ENCODE measurements at regions not wholly inside any gene's neighbourhood (a gene's known extent, or its start where the extent isn't known, plus 50 kb on each side); places are given as distances from the start of the nearest gene placed in this dataset.

DNA sequence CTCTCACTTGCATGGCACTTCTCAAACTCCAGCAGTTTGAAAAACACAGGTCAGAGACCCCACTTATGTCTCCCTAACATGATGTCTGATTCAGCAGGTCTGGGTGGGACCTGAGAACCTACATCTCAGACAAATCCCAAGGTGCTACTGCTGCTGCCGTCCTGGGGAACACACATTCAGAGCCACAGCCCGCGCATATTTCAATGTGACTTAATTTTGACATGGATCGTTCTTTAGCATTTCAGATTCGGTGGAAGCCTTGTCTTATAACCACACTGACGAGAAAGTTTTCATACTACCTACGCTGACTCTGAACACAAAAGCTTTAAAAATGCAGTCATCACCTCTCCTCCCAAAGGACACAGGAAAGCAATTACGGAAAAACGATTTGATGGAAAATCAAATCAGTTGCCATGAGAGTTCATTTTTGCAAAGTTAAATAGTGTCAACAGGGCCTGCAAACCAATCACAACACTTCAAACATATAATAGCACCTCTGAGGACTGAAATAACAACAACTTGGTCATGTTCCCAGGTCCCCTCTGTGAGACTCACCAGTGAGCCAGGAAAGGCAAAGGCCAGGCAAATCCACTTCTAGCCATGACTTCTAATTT is 132.6 kb downstream of the SHANK2 start:
- no peak for DNase-seq

DNA sequence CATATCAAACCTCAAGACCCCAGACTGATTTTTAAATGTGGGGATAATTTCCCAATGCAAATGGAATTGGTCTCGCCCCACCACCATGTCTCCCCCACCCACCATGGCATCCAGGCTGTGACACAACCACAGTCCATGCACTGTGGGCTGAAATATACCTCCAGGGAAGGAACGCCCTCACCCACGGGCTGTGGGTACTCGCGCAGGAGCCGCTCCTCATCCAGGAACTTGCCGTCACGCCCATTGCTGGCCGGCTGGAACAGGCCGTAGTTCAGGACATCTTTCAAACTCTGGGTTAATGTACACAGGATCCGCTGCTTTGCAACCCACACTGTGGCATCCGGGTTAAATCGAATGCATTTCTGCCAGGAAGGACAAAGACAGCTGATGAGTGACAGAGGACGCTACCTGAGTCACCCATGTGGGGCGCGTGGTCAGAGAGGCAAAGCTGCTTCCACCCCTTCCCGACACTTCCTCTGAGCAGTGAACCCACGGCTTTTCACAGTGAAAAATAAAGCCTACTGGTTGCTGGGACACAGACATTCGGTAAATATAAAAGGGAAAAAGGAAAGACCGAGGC is 133.6 kb downstream of the SHANK2 start:
- DNase-seq = no peak

DNA sequence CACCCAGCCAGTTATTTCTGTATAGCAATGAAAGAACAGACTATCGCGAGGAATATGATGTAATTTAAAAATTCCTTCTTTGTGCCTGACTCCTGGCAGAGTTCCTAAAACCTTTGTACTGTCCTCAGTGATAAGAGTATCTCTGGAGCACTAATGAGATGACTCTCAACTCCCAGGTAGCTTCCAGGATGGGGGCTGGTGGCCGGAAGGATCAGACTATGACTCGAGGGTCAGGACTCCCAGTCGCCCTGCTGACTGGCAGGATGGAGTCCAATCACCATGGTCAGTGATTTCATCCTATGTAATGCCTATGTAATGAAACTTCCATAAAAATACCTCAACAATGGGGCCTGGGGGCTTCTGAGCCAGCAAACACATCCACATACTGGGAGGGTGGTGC is 135.1 kb downstream of the SHANK2 start:
- no peak for DNase-seq

DNA sequence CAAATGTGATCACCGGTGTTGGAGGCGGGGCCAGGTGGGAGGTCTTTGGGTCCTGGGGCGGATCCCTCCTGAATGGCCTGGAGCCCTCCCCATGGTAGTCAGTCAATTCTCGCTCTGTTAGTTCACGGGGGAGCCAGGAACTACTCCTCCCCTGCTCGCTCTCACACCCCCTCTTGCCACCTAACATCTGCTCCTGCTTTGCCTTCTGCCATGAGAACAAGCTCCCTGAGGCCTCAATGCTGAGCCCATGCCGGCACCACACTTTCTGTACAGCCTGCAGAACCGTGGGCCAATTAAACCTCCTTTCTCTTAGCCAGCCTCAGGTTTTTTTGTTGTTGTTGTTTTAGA is 135.7 kb downstream of the SHANK2 start:
- no peak for DNase-seq

DNA sequence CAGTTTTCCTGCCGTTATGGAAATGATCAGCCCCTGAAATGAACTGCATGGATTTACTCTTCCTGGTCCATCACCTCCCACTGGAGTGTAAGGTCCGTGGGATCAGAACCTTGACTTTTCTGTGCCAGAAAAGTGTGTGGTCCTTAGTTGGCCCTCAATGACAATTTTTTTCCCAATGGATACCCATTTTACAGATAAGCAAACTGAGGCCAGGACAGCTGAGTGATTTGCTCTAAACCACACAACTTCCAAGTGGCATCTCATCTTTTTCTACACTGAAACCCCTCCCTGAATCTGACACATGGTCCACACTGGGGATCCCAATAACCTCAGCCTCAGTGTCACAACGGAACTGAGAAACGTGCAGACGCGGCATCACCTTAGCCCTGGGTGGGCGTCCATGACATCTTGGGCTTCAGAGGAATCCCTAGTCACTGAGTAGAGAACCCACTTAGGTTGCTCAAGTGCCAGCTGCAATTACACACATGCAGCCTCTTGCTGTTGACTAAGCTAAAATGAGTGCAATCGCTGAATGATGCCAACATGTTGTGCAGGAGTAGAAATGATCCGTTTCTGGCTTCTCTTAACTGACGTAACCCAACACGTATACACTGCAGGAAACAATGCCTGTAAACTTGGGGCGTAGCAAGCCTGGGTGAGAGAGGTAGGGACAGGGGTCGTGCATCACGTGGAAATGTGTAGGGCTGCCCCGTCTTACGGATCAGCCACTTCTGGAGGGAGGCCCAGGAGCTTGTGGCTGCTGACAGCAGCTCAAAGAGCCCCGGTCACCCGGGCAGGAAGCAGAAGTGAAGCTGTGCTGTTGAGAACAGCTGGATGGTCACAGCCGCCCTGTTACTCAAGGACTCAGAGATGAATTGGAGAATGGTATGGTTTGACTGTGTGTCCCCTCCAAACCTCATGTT is 136.3 kb downstream of the SHANK2 start:
- no peak for DNase-seq

DNA sequence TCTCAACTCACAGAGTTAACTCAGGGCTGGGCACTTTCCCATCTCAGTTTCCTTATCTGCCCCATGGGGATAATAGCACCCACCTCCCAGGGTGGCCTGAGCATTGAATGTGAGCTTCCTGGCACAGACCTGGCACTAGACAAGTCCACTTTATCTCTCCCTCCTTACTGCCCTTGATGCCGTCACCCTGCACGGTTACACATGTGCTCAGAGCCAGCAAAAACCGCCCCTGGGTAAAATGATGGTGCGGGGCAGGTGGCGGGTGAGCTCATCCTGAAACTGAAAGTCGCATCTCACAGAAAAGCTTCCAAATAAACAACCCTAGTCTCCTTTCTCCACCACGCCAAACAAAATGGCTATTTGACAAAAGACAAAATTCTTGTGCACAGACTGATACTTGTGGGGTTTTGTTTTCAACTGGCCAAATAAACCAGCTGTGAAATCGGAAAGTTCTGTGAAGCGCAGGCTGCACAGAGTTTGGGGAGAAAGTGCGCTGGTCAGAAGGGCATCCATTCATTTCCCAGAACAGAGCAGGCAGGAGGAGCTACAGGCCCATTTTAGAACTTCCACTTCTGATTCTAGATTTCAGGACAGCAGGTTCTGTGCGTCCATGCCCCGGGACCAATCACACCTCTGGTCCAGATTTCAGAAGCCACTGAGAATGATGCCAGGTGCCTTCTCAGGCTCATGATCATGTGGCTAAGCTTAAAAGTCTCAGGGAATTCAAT is 138.1 kb downstream of the SHANK2 start:
- DNase-seq = no peak

DNA sequence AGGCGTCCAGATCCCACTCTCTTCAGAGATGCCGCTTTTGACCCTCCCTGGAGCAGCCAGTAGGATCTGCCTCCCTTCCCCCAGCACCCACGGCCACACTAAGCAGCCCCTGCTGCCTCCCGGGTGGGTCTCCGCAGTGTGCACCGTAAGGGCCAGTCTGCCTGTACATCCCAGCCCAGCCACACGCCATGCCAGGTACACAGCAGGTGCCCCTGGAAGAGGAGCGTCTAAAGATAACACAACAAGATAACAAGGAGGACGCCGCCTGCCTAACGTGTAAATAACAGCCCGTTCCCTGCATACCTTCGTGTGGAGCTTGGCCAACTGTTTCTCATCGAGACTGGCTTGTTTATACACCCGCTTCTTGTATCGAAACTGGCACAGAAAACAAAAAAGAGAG is 139.4 kb downstream of the SHANK2 start:
- no peak for DNase-seq

DNA sequence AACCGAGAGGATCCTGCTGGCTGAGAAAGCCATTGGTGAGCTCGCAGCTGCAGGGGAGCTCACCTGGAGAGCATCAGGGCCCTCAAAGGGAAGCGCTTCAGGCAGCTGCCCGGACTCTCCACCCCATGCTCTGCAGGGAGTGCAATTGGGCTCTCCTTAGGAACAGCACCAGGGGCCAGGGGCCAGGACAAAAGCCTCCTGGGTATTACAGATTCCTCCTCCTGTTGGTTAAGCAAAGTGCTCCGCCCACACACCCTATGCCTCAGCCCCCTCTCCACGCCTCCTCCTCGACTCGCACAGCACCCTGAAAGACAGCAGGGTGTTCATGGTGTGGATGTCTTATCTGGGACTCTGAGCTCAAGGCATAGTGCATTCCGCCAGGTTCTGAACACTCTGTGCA is 139.9 kb downstream of the SHANK2 start:
- no peak for DNase-seq

DNA sequence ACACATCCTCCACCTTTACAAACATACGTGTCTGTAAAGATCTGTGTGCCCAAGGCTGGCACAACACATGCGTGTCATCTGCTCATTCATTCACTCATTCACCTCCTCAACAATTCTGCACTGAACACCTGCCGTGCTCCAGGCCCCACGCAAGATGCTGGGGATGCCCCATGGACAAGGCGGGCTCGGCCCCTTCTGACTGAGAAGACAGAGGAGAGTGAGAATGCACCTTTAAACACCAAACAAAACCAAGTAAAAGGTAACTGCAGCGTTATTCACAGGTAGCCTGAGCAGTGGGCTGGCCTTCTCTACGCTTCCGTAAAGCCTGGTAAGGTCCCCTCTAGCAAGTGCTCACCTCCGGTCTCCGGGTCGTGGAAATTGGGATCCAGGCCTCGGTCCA is 142.8 kb downstream of the SHANK2 start:
- DNase-seq = no peak

DNA sequence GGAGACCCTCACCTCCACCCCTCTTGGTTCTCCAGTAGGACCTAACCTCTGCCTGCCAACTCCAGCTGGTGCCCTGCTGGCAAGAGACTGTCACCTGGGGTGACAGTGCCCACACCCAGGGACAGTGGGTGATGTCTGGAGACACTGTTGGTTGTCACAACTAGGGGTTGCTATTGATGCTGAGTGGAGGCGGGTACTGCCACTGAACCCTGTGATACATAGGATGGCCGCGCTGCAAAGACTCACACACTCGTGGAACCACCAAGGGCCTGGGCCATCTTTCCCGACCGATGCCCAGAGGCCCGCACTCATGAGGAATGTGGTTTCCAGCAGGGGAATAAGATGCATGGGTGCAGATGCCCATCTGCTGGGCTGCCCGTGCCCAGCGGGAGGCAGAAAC is 143.2 kb downstream of the SHANK2 start:
- DNase-seq = no peak

DNA sequence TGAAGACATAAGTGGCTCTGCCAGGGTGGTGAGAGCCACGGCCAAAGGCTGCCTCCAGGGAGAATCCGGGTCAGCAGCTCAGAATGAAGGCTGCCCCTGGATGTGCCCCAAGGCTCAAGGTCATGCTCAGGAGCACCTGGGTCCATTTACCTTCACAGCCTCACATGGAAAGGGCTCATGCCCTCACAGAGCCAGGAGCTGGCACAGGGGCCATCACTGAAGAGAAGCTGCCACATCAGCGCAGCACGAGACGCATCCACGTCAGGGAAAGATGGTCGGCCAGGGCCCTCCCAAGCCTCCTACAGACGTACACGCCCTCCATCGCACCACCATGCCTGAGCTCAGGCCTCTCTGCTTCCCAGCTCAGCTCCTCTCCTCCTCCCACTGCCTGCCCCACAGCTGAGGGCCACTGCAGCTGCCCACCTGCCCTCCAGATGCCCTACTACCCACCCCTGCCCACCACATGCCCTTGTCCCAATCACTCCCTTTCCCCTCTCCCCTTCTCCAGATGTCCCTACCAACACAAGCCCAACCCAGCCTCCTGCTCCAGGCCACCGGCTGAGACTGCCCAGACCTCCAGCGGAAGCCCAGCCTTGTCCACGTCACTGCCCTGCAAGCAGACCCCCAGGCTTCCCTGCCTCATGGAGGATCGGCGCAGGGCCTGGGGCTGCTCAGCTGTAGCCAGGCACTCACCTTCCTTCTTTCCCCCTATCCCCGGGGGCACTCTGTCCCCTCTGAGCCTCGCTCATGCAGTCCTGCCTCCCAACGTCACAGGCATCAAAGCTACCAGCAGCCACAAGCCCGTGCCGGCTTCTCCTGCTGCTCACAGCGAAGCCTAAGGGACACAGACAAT is 144.1 kb downstream of the SHANK2 start:
- DNase-seq = no peak

DNA sequence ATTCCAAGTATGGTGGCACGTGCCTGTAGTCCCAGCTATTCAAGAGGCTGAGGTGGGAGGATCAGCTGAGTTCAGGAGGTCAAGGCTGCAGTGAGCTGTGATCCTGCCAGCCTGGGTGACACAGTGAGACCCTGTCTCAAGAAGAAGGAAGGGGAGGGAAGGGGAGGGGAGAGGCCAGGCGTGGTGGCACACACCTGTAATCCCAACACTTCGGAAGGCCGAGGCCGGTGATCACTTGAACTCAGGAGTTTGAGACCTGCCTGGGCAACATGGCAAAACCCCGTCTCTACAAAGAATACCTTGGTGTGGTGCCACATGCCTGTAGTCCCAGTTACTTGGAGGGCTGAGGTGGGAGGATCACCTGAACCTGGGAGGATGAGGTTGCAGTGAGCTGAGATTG is 145.7 kb downstream of the SHANK2 start:
- no peak for DNase-seq

DNA sequence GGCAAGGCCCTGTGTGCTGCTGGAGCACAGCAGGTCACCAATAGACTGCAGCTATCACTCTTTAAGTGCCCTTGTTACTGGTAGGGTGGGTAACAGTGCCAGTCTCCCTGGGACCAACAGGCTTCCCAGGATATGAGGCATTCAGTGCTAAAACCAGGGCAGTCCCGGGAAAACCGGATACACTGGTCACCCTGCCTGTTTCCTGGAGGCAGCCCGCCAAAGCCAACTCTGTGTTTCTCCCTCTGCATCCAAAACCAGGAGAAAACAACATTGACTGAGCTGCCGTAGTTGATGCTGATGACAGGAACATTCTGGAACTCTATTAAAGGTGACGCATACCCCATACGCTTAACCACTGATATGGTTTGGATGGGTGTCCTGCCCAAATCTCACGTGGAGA is 149.1 kb downstream of the SHANK2 start:
- no peak for DNase-seq

DNA sequence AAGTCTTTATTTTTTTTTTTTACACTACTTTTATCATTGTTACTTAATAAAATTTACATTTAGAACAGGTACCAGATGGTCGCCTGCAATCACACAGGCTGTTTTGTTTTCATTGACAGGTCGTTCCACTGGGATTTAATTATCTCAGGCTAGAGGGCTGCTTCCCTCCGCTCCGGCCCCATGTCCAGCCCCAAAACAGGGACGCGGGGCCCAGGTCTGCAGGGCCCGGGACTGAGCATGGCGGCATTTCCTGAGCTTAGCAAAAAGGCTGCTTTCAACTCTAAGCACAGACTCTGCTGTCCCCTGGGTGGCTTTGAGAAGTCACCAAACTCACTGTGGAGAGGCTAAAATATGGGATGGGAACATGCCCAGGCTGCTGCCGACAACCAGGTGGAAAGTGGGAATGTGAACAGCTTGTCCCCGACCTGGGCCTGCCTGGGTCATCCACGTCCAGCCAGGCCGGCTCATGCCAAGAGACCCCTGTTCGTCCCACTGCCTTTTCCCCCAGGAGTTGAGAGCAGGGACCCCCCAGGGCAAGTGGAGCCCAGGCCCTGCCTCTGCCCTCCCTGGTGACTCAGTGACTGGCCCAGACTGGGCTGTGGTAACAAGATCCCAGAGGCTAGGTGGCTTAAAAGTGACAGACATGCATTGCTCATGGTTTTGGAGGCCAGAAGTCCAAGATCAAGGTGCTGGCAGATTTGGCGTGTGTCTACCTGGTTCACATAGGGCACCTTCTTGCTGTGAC is 150.0 kb downstream of the SHANK2 start:
- no peak for DNase-seq

DNA sequence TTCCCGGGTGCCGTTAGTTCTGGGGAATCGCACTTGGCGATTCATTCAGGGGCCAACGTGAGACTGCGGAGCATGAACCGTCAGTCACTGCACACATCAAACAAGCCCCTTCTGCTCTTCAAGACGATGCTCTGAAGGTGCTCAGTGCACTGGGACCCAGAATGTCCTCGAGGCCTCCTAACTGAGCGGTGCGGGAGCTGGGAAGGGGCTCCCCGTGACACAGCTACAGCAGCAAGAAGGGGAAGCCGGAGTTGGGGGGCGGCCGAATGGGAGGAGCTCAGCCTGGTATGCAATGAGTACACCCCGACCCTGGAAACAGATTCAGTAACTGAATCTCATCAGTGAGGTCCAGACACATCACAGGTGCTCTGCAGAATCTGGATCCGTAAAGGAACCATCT is 150.8 kb downstream of the SHANK2 start:
- DNase-seq = no peak

DNA sequence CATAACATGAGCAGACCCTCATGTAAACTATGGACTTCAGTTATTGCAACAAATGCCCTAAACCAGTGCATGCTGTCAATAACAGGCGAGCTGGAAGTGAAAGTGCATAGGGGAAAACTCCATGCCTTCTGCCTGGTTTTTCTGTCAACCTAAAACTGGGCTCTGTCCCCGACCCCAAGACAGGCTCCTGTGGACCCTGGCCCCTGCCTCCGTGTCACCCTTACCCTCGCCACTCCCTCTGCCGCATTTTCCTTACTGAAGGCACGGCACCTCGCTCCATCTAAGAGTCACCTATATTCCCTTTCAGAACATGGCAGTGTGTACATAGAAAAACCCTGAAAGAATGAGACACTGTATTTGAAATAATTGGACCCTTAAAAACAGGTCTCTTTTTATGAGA is 151.3 kb downstream of the SHANK2 start:
- DNase-seq = no peak

DNA sequence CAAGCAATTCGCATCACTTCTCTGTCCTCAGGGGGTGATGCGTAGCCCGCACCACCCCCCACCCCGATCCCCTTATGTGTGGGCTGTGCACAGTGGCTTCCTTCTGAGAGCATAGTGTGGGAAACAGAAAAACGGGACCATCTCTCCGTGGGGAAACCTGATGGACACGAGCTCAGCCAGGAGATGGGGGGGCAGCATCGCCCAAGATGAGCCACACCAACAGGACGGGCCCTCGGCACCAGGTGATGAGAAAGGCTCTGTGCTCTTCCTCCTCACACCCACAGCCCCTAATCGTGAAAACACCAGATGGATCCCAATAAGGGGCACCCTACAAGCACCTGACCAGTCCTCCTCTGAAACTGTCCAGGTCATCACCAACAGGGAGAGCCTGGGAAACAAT is 153.6 kb downstream of the SHANK2 start:
- DNase-seq = no peak

DNA sequence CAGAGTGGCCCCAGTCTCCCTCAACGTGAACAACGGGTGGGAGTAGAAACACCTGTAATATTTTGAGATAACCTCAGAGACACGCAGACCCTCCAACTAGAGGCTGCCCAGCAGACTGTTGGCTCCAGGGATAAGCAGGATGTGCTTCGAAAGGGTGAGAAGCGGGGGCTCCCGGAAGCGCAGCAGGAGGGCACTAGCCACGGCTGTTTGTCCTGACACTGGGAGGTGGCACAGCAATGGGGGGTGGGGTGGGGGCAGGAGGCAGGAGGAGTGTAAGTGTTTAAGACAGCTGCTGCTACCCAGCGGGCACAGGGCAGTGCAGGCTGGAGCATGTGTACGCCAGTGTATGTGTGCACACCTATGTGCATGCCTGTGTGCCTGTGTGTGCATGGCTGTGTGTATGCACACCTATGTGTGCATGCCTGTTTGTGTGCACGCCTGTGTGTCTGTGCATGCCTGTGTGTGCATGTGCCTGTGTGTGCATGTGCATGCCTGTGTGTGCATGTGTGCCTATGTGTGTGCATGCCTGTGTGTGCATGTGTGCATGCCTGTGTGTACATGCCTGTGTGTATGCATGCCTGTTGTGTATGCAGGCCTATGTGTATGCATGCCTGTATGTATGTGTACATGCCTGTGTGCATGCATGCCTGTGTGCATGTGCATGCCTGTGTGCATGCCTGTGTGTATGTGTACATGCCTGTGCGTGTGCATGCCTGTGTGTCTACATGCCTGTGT is 154.7 kb downstream of the SHANK2 start:
- no peak for DNase-seq

DNA sequence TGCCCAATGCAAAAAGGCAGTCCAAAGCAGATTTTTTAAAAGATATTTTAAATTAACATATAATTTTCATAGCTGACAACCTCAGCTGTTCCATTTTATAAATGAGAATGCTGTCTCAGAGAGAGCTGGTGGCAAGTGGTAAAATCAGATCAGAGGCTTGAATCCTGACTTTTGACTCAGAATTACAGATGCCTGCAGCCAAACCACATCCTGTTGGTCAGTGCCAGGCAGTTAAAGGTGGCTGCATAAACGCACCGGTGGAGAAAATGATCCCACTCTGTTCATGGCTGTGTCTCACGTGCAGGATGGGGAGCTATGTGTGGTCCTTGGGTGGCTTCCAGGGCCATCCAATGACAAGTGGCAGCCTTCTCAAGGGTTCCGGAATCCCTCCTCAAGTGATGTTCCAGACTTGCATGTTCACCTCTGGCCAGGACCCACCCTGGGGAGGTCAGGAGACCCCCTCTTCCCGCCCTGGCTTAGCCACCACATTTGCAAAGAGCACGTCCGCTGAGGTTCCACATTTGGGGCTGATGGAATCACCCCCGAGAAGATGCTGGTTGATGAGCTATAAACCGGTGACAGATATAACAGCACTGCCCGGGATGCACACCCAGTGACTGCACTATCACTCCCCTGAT is 155.5 kb downstream of the SHANK2 start:
- no peak for DNase-seq

DNA sequence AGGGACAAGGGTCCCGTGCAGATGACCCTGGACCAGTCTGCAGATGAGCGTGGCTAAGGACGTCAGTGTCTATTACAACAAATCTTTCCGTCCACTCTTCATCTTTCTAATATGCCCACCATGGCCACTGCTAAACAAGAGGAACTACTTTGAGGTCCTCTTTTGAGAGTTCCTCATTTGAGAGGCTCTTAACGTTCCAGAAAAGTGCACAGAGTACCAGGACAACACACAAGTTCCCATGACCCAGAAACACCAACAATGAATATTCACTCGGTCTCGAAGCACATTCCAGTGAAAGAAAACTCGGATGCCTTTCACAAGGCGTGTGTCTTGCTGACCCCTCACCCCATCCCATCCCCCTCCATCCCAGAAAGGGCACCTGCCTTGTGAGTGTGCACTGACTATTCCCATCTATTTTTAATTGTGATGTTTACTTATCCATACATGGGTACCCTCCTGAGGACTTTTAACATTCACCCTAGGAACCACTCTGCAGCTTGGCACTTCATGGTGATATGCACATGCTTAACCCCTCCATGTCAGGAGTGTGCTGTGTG is 157.0 kb downstream of the SHANK2 start:
- no peak for DNase-seq

All from OCI-M1 (cell line).